ENCODE measurements at regions not wholly inside any gene's neighbourhood (a gene's known extent, or its start where the extent isn't known, plus 50 kb on each side); places are given as distances from the start of the nearest gene placed in this dataset.

- TF ChIP-seq ZNF219 (CRISPR knock-in tag; IDR thresholded peaks at IDR 0.05; ENCODE audit: borderline replicate concordance) (no peak), ZNF671 (CRISPR knock-in tag; IDR thresholded peaks at IDR 0.05) (no peak), JAZF1 (CRISPR knock-in tag; IDR thresholded peaks at IDR 0.05) (no peak)
- TF ChIP-seq, protein P1, sequence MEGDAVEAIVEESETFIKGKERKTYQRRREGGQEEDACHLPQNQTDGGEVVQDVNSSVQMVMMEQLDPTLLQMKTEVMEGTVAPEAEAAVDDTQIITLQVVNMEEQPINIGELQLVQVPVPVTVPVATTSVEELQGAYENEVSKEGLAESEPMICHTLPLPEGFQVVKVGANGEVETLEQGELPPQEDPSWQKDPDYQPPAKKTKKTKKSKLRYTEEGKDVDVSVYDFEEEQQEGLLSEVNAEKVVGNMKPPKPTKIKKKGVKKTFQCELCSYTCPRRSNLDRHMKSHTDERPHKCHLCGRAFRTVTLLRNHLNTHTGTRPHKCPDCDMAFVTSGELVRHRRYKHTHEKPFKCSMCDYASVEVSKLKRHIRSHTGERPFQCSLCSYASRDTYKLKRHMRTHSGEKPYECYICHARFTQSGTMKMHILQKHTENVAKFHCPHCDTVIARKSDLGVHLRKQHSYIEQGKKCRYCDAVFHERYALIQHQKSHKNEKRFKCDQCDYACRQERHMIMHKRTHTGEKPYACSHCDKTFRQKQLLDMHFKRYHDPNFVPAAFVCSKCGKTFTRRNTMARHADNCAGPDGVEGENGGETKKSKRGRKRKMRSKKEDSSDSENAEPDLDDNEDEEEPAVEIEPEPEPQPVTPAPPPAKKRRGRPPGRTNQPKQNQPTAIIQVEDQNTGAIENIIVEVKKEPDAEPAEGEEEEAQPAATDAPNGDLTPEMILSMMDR (IDR thresholded peaks at IDR 0.05), result no peak
These were observed 194.7 kb upstream of the MPHOSPH6 start (continued) for GRCh38 chr16:82364690-82365089.

DNA sequence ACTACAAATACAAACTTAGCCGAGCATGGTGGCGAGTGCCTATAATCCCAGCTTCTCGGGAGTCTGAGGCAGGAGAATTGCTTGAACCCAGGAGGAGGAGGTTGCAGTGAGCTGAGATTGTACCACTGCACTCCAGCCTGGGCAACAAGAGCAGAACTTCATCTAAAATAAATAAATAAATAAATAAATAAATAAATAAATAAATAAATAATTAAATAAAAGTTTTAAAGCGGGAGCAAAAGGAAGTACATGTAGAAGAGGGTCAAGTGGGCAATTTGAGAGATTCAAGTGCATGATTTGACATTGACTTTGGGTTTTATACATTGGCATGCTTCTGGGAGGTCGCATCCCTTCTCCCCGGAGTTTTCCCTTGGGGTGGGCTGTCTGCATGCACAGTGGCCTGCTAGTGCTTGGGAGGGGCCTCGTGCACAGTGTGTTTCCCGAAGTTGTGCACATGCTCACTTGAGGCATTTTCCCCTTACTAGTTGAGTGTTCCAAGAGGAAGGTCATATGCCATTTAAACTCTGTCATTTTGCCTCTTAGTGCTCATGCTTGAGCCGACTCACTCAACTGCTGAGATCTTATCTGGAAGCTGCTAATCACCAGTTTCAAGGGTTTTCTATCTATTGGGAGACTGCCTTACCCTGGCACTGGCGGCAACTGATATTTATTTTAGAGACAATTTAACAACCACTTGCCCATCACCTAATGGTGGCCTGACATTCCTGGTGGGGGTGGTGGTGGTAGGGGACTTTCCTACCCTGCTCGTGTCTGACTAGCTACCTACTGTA is 193.2 kb upstream of the MPHOSPH6 start:
- no peaks in the 10 kb centered on the region for H3K27me3 Mint-ChIP-seq (ENCODE audit: low read depth)
- H3K27ac Mint-ChIP-seq, result no peak overlapping the region
- TF ChIP-seq NFE2L1 (CRISPR knock-in tag; IDR thresholded peaks at IDR 0.05), result no peak
- TF ChIP-seq MAX (CRISPR knock-in tag; IDR thresholded peaks at IDR 0.05), result no peak
- TF ChIP-seq ATF3 (CRISPR knock-in tag; conservative IDR thresholded peaks at IDR 0.05), result no peak
- TF ChIP-seq, protein P2, sequence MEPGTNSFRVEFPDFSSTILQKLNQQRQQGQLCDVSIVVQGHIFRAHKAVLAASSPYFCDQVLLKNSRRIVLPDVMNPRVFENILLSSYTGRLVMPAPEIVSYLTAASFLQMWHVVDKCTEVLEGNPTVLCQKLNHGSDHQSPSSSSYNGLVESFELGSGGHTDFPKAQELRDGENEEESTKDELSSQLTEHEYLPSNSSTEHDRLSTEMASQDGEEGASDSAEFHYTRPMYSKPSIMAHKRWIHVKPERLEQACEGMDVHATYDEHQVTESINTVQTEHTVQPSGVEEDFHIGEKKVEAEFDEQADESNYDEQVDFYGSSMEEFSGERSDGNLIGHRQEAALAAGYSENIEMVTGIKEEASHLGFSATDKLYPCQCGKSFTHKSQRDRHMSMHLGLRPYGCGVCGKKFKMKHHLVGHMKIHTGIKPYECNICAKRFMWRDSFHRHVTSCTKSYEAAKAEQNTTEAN (CRISPR knock-in tag; IDR thresholded peaks at IDR 0.05), result no peak
- TF ChIP-seq TP53 (CRISPR knock-in tag; IDR thresholded peaks at IDR 0.05), result no peak
- TF ChIP-seq JUN (CRISPR knock-in tag; IDR thresholded peaks at IDR 0.05), result no peak
- no peak for TF ChIP-seq ATF1 (CRISPR knock-in tag; IDR thresholded peaks at IDR 0.05)
- no peak for TF ChIP-seq SMAD3 (CRISPR knock-in tag; IDR thresholded peaks at IDR 0.05; ENCODE audit: borderline replicate concordance)
- no peak for TF ChIP-seq SP1 (CRISPR knock-in tag; conservative IDR thresholded peaks at IDR 0.05)
- DNase-seq (ENCODE audit: low spot score) (no peak), ATAC-seq (no peak)
- no peak overlapping the region for H3K4me3 Mint-ChIP-seq
- peaks cover 9% of the 10 kb centered on the region for H3K4me1 Mint-ChIP-seq
- ChIA-PET CTCF (interaction anchor here (1.1 kb wide), 1 partner anchor 19 kb away, joined by 3 read pairs; no protein-coding TSS in a partner anchor), POLR2A (no interaction called here)
- peaks cover 5% of the 10 kb centered on the region; the same call in 1 of the 2 replicates for H3K9me3 Mint-ChIP-seq
- H3K36me3 Mint-ChIP-seq, result no peaks in the 10 kb centered on the region

DNA sequence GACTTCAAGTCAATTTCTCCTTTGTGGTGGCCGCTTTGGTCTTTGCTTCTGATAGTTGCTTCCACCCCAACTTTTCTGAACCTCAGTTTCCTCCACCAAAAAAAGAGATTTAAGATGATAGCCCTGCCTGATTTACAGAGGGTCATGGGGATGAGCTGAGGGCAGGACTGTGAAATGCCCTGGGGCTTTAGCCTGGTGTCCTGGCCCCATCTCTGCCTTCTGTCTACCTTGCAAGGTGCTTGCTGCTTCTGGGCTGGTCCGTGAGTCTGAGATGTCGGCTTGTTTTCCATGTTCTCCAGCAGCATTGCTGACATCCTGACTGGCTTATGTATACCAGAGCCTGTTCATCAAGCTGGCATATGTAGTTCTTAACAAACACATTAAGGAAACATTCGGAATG is 191.9 kb upstream of the MPHOSPH6 start:
- Mint-ChIP-seq H3K9me3 (peaks cover 9% of the 10 kb centered on the region; the same call in 1 of the 2 replicates), H3K27ac (no peak overlapping the region), H3K4me3 (no peak overlapping the region), H3K4me1 (peaks cover 9% of the 10 kb centered on the region), H3K27me3 (ENCODE audit: low read depth) (no peaks in the 10 kb centered on the region), H3K36me3 (no peaks in the 10 kb centered on the region)
- ChIA-PET CTCF (interaction anchor here (1.1 kb wide), 1 partner anchor 18 kb away, joined by 3 read pairs; no protein-coding TSS in a partner anchor), POLR2A (no interaction called here)
- DNase-seq (ENCODE audit: low spot score), result no peak
- no peak for ATAC-seq
- no peak for TF ChIP-seq MAX (CRISPR knock-in tag; IDR thresholded peaks at IDR 0.05)
- no peak for TF ChIP-seq ZNF219 (CRISPR knock-in tag; IDR thresholded peaks at IDR 0.05; ENCODE audit: borderline replicate concordance)
- TF ChIP-seq, protein P3, sequence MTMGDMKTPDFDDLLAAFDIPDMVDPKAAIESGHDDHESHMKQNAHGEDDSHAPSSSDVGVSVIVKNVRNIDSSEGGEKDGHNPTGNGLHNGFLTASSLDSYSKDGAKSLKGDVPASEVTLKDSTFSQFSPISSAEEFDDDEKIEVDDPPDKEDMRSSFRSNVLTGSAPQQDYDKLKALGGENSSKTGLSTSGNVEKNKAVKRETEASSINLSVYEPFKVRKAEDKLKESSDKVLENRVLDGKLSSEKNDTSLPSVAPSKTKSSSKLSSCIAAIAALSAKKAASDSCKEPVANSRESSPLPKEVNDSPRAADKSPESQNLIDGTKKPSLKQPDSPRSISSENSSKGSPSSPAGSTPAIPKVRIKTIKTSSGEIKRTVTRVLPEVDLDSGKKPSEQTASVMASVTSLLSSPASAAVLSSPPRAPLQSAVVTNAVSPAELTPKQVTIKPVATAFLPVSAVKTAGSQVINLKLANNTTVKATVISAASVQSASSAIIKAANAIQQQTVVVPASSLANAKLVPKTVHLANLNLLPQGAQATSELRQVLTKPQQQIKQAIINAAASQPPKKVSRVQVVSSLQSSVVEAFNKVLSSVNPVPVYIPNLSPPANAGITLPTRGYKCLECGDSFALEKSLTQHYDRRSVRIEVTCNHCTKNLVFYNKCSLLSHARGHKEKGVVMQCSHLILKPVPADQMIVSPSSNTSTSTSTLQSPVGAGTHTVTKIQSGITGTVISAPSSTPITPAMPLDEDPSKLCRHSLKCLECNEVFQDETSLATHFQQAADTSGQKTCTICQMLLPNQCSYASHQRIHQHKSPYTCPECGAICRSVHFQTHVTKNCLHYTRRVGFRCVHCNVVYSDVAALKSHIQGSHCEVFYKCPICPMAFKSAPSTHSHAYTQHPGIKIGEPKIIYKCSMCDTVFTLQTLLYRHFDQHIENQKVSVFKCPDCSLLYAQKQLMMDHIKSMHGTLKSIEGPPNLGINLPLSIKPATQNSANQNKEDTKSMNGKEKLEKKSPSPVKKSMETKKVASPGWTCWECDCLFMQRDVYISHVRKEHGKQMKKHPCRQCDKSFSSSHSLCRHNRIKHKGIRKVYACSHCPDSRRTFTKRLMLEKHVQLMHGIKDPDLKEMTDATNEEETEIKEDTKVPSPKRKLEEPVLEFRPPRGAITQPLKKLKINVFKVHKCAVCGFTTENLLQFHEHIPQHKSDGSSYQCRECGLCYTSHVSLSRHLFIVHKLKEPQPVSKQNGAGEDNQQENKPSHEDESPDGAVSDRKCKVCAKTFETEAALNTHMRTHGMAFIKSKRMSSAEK (CRISPR knock-in tag; IDR thresholded peaks at IDR 0.05; ENCODE audit: borderline replicate concordance), result no peak
- TF ChIP-seq NR1H2 (CRISPR knock-in tag; IDR thresholded peaks at IDR 0.05), result no peak
- TF ChIP-seq, protein P4, sequence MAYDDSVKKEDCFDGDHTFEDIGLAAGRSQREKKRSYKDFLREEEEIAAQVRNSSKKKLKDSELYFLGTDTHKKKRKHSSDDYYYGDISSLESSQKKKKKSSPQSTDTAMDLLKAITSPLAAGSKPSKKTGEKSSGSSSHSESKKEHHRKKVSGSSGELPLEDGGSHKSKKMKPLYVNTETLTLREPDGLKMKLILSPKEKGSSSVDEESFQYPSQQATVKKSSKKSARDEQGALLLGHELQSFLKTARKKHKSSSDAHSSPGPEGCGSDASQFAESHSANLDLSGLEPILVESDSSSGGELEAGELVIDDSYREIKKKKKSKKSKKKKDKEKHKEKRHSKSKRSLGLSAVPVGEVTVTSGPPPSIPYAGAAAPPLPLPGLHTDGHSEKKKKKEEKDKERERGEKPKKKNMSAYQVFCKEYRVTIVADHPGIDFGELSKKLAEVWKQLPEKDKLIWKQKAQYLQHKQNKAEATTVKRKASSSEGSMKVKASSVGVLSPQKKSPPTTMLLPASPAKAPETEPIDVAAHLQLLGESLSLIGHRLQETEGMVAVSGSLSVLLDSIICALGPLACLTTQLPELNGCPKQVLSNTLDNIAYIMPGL (CRISPR knock-in tag; IDR thresholded peaks at IDR 0.05), result no peak
- TF ChIP-seq, protein P5, sequence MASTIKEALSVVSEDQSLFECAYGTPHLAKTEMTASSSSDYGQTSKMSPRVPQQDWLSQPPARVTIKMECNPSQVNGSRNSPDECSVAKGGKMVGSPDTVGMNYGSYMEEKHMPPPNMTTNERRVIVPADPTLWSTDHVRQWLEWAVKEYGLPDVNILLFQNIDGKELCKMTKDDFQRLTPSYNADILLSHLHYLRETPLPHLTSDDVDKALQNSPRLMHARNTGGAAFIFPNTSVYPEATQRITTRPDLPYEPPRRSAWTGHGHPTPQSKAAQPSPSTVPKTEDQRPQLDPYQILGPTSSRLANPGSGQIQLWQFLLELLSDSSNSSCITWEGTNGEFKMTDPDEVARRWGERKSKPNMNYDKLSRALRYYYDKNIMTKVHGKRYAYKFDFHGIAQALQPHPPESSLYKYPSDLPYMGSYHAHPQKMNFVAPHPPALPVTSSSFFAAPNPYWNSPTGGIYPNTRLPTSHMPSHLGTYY (CRISPR knock-in tag; IDR thresholded peaks at IDR 0.05), result no peak
- TF ChIP-seq, protein P6, sequence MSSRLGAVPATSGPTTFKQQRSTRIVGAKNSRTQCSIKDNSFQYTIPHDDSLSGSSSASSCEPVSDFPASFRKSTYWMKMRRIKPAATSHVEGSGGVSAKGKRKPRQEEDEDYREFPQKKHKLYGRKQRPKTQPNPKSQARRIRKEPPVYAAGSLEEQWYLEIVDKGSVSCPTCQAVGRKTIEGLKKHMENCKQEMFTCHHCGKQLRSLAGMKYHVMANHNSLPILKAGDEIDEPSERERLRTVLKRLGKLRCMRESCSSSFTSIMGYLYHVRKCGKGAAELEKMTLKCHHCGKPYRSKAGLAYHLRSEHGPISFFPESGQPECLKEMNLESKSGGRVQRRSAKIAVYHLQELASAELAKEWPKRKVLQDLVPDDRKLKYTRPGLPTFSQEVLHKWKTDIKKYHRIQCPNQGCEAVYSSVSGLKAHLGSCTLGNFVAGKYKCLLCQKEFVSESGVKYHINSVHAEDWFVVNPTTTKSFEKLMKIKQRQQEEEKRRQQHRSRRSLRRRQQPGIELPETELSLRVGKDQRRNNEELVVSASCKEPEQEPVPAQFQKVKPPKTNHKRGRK (CRISPR knock-in tag; IDR thresholded peaks at IDR 0.05; ENCODE audit: borderline replicate concordance), result no peak
- TF ChIP-seq ZNF232 (CRISPR knock-in tag; IDR thresholded peaks at IDR 0.05), result no peak
